HTR-8/SVneo (cell line): ENCODE measurements at regions not wholly inside any gene's neighbourhood (a gene's known extent, or its start where the extent isn't known, plus 50 kb on each side); places are given as distances from the start of the nearest gene placed in this dataset.
"Not testable (repeated sequence)": the region's sequence is repeated elsewhere in the genome, so short reads cannot be mapped to it uniquely, and the experiment has no call there.

Experiments
- DNase-seq: peaks from one replicate; pipeline ENCODE4 v3.0.0; 2011; ENCODE audit warnings: low spot score, mixed read lengths; ENCODE audit not compliant: insufficient read length
- FAIRE-seq: peaks from 2 replicates; lab custom pipeline; 2011; peaks lifted over from hg19 to GRCh38; lab: Jason Lieb, UNC

DNA sequence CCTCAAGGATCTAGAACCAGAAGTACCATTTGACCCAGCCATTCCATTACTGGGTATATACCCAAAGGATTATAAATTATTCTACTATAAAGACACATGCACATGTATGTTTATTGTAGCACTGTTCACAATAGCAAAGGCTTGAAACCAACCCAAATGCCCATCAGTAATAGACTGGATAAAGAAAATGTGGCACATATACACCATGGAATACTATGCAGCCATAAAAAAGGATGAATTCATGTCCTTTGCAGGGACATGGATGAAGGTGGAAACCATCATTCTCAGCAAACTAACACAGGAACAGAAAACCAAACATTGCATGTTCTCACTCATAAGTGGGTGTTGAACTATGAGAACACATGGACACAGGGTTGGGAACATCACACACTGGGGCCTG is 317.6 kb downstream of the PRELID2 start:
- not testable (repeated sequence) for DNase-seq, FAIRE-seq

DNA sequence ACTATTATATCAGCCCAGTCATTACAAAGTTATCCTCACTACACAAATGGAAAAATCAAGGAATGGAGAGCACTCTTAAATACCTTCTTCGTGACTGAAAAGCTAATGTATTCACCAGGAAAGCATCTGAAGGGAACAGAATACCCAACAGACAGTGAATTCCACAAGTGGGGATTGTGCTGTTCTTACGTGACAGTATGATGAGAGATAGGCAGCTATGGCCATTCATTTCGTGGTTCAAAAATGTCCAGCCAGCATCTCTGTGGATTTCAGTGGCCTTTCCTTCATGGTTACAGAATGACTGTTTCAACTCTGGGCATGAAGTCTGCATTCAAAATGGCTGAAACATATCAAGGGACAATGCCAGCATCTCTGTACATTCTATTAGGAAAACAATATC is 323.8 kb downstream of the PRELID2 start:
- FAIRE-seq: no peak
- no peak for DNase-seq

GRCh38 chr5:145510769-145511168 is 324.4 kb downstream of the PRELID2 start:
- DNase-seq: no peak
- no peak for FAIRE-seq

- FAIRE-seq (no peak), DNase-seq (no peak)
Measured at GRCh38 chr5:145510324-145510723, 324.8 kb downstream of the PRELID2 start.

DNA sequence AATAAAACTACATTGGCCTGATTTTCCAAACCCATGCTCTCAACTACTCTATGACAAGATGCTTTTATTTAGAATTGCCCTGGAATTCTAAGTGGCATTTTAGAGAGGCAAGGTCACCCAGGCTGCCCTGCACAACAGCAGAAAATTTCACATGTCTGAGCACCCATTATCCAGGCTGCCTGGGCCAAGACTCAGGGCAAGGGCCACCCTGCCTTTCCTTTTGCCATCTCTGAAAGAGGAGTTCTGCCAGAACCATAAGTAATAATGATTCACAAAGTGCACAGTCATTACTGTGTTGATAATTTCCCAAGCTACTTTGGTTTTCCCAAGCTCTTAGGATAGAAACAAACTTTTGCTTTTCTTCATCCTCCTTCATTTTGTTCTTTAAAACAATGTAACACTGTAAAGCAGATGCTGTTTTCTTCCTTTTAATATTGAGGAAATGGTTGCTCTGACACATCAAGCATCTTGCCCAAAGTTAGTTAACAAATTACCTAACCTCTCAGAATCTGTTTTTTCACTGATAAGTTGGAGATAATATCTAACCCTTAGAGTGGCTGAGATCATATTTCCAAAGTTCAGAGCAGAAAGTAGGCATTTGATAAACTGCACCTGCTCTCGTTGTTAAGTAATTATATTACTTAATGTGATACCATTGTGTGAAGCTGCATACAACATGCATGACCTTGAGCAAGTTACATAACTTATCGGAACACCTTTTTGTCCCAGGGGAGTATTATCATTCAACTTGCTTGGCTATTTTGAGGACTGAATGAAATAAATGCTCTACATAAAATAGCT is 325.6 kb downstream of the PRELID2 start:
- no peak for FAIRE-seq
- DNase-seq: no peak

- DNase-seq (no peak), FAIRE-seq (no peak)
Measured at GRCh38 chr5:145506185-145506850, 328.8 kb downstream of the PRELID2 start.

- DNase-seq (no peak), FAIRE-seq (no peak)
Measured at GRCh38 chr5:145502906-145503305, 332.2 kb downstream of the PRELID2 start.

GRCh38 chr5:145500710-145501109 is 334.4 kb downstream of the PRELID2 start:
- no peak for DNase-seq
- FAIRE-seq: no peak

GRCh38 chr5:145499483-145499882 is 335.7 kb downstream of the PRELID2 start:
- FAIRE-seq: no peak
- DNase-seq: no peak

GRCh38 chr5:145497052-145497451 is 338.1 kb downstream of the PRELID2 start:
- DNase-seq: no peak
- no peak for FAIRE-seq

DNA sequence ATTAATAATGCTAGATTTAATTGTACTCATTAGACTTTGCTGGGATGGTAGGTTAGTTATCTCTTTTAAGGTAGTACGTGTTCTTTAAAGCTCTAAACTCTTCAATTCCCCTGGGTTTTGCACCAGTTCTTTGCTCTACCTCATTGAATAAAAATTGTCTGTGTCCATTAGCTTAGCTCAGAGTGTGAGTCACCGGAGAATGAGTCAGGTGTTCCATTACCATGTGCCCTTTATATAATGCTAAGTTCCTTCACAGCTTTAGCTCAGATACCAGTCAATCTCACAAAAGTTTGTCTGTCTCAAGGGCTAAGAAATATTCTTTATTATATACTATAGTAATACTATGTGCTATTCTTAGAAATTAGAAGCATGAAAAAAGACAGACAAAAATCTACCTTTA is 339.4 kb downstream of the PRELID2 start:
- peak; percentile 23 for DNase-seq
- FAIRE-seq: no peak

DNA sequence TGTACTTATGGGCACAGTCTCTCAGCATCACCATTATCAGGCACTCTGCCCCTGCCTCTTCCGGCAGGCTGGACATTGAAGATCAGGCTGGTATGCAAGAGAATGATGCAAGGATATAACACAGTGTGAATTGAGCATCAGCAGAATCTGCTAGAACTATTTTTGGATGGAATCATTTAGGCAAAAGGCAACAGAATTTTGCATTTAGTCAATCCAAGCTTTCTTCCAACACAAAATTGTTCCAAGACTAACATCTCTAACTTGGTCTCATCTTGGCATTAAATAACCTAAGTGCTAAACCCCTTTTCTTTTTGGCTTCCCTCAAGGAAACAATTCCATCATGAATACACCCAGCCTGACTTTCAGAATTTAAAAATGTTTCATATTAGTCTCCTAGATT is 339.9 kb downstream of the PRELID2 start:
- no peak for DNase-seq
- FAIRE-seq: no peak

GRCh38 chr5:145493435-145493834 is 341.7 kb downstream of the PRELID2 start:
- no peak for DNase-seq
- FAIRE-seq: no peak

GRCh38 chr5:145489516-145489915 is 345.6 kb downstream of the PRELID2 start:
- FAIRE-seq (no peak), DNase-seq (no peak)

GRCh38 chr5:145484158-145484557 is 351.0 kb downstream of the PRELID2 start:
- no peak for FAIRE-seq
- DNase-seq: peak; percentile 15

GRCh38 chr5:145483212-145483611 is 351.9 kb downstream of the PRELID2 start:
- FAIRE-seq (no peak), DNase-seq (peak; percentile 11)

DNA sequence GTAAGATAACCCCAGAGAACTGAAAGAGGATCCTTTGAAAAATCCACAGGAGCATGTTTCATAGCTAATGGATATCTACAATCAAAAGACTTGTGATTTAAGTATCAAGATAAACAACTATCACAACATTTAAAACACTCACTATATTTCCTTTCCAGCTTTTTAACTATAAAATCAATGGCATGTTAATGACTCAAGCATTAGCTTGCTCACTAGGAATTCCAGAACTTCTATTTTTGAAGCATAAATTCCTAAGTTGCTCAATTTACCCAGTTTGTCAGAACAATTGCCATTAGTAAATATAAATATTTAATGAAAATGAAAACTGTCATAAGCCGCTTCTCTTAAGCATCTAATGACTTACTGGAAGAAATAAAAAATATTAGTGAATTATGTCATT is 355.3 kb downstream of the PRELID2 start:
- FAIRE-seq (no peak), DNase-seq (no peak)

DNA sequence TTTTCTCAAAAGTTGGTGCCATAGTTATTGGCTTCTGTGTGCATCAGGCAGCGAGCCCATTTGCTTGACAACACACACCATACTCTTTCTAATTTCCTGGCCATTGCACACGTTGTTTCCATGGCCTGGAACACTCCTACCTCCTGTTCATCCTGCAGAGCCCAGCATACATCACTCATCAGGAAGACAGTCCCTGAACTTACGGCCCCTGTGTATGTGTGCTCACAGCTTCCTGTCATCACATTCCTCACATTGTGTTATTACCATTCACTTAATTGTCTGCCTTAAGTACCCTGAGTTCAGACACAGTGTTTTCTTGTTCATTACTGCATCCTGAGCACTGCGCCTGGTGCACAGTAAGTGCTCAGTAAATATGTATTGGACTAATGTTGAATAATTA is 355.9 kb downstream of the PRELID2 start:
- FAIRE-seq (peak; percentile 71), DNase-seq (peak; percentile 20)

GRCh38 chr5:145478651-145479050 is 356.5 kb downstream of the PRELID2 start:
- FAIRE-seq (no peak), DNase-seq (no peak)

DNA sequence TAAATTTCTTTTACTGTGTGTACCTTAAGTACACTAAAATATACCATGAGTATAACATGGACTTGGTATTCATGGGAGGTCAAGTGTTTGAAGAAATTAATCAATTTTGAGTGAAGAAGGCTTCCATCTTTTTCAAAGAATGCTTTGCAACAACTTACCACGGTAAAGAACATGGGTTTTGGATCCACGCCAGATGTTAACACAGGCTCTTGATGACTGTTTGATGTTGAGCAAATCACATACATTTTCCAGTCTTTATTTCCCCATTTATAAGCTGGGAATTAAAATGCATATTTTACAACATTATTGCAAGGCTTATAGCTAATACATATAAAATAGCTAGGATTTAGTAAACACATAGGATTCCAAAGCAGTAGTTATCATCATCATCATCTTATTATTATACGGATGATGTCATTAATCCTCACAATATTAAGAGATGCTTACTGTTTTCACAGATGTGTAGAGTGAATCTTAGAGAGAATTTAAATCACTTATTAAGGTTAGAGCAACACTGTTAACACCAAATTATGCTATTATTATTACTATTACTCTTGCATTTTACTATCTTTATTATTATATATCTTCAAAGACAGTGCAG is 362.0 kb downstream of the PRELID2 start:
- DNase-seq (no peak), FAIRE-seq (no peak)

DNA sequence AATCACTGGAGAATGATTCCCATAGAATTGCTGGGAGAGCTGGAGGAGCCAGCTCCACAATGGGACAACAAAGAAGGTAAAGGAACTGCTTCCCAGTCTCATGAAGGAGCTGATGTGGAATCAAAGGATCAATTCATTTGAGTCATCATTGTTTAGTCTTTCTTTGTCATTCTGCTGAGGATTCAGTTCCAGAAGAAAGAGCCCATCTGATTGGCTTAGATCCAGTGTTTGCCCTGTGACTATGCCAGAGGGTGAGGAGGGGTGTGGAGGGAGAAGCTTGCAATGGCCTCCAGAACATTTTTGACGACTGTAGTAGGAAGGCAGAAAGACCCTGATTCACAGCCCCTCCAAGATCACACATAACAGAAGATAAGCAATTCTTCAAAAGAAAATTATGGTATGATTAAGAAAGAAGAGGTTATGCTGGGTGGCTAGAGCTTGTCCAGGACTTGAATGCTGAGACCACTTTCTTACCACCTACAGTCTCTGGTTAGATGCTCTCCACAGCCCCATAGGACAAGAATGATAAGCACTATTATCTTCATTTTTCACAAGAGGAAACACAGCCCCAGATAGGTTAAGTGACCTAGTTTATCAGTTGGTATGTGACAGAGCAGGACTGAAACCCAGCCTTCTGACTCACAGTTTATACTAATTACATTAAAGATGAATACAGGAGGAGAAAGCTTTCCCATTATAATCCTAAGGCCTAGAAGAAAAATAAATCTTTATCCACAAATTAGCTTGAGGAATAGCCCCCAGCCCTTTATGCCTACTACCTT is 363.1 kb downstream of the PRELID2 start:
- DNase-seq: no peak
- FAIRE-seq: no peak
